22Rv1 (cell line): ENCODE measurements at regions not wholly inside any gene's neighbourhood (a gene's known extent, or its start where the extent isn't known, plus 50 kb on each side); places are given as distances from the start of the nearest gene placed in this dataset.

ENCODE experiments used
- ZFX ChIP-seq: fragments of 450-650 bp; IDR thresholded peaks from 2 replicates; pipeline ENCODE4 v1.6.1; 2017; ENCODE audit warnings: antibody characterized with exemption, borderline replicate concordance
- TF ChIP-seq, protein P1 (sequence below): fragments of 450-650 bp; IDR thresholded peaks from 2 replicates; pipeline ENCODE4 v1.5.1; 2017; ENCODE audit warnings: mild to moderate bottlenecking

DNA sequence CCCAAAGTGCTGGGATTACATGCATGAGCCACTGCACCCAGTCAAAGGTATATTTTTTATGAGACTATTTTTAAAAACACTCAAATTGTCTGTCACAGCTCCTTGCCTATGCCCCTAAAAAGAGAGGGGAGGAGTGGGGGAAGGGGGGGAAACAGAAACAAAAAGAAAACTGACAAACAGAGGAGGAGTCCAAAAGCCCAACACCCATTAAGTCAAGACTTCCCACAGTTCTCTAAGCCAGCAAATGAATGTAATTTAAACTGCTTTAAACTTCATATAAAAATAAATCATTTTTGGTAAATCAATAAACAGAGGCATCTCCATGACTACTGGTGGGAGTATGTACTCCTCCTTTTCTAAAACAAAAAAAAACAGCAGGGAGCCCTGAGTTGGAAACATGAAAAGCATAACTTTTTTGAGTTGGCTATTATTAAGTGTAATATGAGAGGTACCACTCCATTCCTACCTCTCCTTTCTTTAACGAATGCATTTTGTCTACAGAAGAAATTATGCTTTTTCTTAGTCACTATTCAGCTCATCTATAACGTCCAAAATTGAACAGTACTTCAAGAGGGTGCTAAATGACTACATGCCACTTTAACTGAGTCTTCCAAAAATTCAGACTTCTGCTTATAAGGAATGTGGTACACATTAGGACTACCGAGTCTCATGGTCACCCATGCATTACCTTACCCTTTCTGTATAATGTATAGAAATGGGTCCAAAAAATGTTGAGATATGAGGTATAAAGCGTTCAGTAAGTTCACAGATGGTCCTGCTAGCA lies 119.0 kb upstream of the PRSS16 start:
- TF ChIP-seq, protein P1, sequence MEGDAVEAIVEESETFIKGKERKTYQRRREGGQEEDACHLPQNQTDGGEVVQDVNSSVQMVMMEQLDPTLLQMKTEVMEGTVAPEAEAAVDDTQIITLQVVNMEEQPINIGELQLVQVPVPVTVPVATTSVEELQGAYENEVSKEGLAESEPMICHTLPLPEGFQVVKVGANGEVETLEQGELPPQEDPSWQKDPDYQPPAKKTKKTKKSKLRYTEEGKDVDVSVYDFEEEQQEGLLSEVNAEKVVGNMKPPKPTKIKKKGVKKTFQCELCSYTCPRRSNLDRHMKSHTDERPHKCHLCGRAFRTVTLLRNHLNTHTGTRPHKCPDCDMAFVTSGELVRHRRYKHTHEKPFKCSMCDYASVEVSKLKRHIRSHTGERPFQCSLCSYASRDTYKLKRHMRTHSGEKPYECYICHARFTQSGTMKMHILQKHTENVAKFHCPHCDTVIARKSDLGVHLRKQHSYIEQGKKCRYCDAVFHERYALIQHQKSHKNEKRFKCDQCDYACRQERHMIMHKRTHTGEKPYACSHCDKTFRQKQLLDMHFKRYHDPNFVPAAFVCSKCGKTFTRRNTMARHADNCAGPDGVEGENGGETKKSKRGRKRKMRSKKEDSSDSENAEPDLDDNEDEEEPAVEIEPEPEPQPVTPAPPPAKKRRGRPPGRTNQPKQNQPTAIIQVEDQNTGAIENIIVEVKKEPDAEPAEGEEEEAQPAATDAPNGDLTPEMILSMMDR: no peak
- no peak for TF ChIP-seq ZFX
